ENCODE measurements at regions not wholly inside any gene's neighbourhood (a gene's known extent, or its start where the extent isn't known, plus 50 kb on each side); places are given as distances from the start of the nearest gene placed in this dataset.

DNA sequence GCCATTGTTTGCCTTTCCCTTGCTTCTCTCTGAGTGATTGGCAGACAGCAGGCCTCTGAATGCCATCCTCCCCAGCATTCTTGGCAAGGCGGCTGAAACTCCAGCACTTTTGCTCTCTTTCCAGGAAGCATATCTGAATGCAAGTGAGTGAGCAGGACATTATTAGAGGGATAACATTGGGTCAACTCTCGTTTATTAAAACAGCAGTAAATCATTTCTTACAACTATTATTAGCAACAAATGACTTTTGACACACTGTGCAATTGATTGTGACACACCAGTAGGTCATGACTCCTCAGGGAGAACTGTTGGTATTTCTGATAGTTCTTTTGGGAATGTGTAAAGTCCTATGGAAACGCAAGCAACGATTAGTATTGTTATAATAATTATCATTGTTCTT, 103.8 kb downstream of the EFNB1 start:
- DNase-seq, result no peak
- Histone ChIP-seq H3K27me3 (replicated peaks; ENCODE audit: control insufficient read depth, insufficient read depth, low read length, poor library complexity, severe bottlenecking) (no peaks in the 10 kb centered on the region), H3K36me3 (ENCODE audit: control insufficient read depth, insufficient read depth, low read length) (no peaks in the 10 kb centered on the region), H3K4me1 (ENCODE audit: control insufficient read depth, insufficient read depth, low read length, poor library complexity, severe bottlenecking) (no peaks in the 10 kb centered on the region), H3K27ac (ENCODE audit: insufficient read depth, low read length, poor library complexity, severe bottlenecking) (no peak overlapping the region), H3K9me3 (ENCODE audit: control insufficient read depth, low read length) (no peaks in the 10 kb centered on the region), H3K4me3 (ENCODE audit: insufficient read depth, low read depth, low read length, poor library complexity, severe bottlenecking) (no peak overlapping the region)

DNA sequence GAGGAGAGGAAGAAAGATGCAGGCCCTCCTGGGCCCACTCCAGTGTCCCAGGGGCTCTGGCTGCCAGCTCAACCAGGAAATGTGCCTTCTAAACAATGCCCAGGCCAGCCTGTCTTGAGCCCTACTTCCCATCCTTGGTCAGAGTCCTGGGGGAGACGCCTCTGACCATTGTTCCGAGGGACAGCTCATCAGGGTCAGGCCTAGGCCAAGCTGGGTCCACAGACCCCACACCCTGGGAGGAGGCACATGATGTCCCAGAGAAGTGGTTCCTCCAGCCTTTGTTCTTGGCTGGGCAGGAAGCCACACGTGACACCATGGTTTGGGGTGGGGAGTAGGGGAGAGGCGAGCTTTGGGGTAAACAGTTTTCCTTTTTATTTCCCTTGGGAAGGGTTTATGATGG, 102.5 kb downstream of the EFNB1 start:
- no peak overlapping the region for H3K27ac ChIP-seq (ENCODE audit: insufficient read depth, low read length, poor library complexity, severe bottlenecking)
- no peak for DNase-seq
- H3K36me3 ChIP-seq (ENCODE audit: control insufficient read depth, insufficient read depth, low read length), result no peaks in the 10 kb centered on the region
- H3K4me1 ChIP-seq (ENCODE audit: control insufficient read depth, insufficient read depth, low read length, poor library complexity, severe bottlenecking), result no peaks in the 10 kb centered on the region
- no peaks in the 10 kb centered on the region for H3K9me3 ChIP-seq (ENCODE audit: control insufficient read depth, low read length)
- no peak overlapping the region for H3K4me3 ChIP-seq (ENCODE audit: insufficient read depth, low read depth, low read length, poor library complexity, severe bottlenecking)
- H3K27me3 ChIP-seq (replicated peaks; ENCODE audit: control insufficient read depth, insufficient read depth, low read length, poor library complexity, severe bottlenecking), result no peaks in the 10 kb centered on the region

DNA sequence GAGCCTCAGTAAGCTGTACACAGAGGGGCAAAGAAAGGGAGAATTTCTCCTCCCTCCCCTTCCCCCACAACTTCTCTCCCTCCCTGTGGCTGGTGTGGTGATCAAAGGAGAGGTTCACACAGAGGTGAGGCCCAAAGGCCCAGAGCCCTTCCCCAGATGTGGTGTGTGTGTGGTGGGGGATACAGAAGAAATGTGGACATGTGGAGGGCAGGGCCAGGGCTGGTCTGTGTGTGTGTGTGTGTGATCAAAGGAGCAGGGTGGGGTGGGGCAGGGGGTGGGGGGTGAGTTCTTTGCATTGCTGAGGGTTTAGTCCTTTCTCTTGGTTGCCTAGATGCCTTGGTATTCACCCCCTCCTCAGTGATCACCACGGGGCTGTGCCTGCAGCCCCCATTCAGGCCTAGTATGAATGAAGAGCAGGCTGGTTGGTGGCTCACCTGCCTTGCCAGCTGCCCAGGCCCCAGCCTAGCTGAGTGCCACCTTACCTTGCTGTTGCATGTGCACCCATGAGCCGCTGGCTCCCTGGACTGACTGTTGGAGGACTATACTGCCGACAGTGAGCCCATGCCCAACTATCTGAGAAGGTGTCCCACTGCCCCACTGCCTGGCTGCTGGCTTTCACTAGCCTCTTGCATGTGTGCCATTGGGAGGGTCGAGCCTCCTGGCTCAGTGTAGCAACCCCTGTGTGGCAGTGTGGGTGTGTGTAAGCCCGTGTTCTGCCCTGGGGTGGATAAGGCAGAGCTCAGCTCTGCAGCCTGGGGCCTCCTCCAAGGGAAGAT, 101.9 kb downstream of the EFNB1 start:
- no peaks in the 10 kb centered on the region for H3K9me3 ChIP-seq (ENCODE audit: control insufficient read depth, low read length)
- H3K27me3 ChIP-seq (replicated peaks; ENCODE audit: control insufficient read depth, insufficient read depth, low read length, poor library complexity, severe bottlenecking), result no peaks in the 10 kb centered on the region
- DNase-seq, result no peak
- H3K36me3 ChIP-seq (ENCODE audit: control insufficient read depth, insufficient read depth, low read length), result no peaks in the 10 kb centered on the region
- H3K27ac ChIP-seq (ENCODE audit: insufficient read depth, low read length, poor library complexity, severe bottlenecking), result no peak overlapping the region
- no peak overlapping the region for H3K4me3 ChIP-seq (ENCODE audit: insufficient read depth, low read depth, low read length, poor library complexity, severe bottlenecking)
- no peaks in the 10 kb centered on the region for H3K4me1 ChIP-seq (ENCODE audit: control insufficient read depth, insufficient read depth, low read length, poor library complexity, severe bottlenecking)

DNA sequence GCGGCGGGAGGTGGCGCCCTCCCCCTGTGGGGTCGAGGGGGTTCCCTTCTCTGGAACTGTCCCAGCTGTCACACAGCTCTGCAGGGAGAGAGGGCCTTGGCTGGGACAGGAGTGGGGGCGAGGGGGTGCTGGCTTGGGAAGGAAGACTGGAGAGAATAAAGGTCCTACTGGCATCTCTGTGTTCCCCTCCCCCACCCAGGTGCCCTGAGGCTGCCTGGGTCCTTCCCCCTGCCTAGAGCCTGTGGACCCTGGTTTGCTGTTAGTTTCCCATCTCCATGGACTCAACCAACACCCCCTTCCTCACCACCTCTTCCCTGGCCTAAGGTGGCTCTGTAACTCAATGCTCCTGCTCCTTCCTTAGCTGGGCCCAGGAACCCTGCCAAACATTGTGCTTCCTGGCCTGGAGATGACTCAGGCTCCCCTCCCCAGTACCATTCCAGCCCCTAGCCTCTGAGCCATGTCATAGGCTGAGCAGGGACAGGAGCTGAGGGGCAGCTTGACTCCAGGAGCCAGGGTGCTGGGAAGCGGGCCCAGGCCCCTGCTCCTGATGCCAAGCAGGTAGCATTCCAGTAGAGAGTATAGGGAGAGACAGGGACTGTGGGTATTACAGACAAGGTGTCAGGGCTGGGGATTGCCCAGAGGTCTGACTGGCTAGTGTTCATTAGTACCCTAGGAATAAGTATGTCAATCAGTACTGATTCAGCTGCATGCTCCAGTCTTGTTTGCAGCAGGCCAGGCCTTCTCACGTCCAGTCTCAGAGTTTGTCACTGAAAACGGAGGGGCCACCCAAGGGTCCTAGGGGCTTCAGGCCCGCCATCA, 100.7 kb downstream of the EFNB1 start:
- no peaks in the 10 kb centered on the region for H3K36me3 ChIP-seq (ENCODE audit: control insufficient read depth, insufficient read depth, low read length)
- H3K27ac ChIP-seq (ENCODE audit: insufficient read depth, low read length, poor library complexity, severe bottlenecking), result no peak overlapping the region
- no peak for DNase-seq
- no peaks in the 10 kb centered on the region for H3K4me1 ChIP-seq (ENCODE audit: control insufficient read depth, insufficient read depth, low read length, poor library complexity, severe bottlenecking)
- H3K27me3 ChIP-seq (replicated peaks; ENCODE audit: control insufficient read depth, insufficient read depth, low read length, poor library complexity, severe bottlenecking), result no peaks in the 10 kb centered on the region
- no peaks in the 10 kb centered on the region for H3K9me3 ChIP-seq (ENCODE audit: control insufficient read depth, low read length)
- no peak overlapping the region for H3K4me3 ChIP-seq (ENCODE audit: insufficient read depth, low read depth, low read length, poor library complexity, severe bottlenecking)

DNA sequence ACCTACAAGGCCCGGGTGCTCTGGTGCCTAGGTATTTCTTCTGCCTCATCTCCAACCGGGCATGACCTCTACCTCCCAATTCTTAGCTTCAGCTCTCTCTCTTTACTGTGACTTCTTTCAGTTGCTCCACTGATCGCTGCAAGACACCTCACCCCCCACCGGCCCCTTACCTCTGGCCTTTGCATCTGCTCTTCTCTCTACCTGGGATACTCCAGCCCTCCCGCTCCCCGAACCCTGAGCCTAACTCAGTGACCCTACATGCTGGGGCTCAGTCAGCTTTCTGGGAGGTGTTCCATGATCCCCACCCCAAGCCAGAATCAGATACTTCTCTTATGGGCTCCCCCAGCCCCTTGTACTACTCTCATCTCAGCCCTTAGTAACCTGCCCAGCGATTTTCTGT, 99.6 kb downstream of the EFNB1 start:
- H3K27me3 ChIP-seq (replicated peaks; ENCODE audit: control insufficient read depth, insufficient read depth, low read length, poor library complexity, severe bottlenecking), result no peaks in the 10 kb centered on the region

DNA sequence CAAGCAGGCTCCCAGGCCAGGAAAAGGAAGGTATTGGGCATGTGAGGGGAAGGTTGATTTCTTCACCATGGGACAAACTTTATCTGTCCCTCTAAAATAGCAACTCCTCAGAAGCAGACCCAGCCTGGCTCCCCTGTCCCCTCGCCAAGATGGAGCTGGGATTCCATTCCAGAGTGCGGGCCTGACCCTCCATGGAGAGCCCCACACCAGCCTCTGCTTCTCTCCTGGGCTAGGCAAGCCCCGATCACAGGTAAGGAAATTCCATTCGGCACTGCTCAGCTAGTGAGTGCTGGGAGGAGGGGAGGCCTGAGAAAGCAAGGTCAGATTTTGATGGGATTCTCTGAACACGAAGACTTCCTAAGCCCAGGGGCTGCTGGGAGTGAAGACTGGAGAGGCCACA, 98.4 kb downstream of the EFNB1 start:
- no peaks in the 10 kb centered on the region for H3K4me1 ChIP-seq (ENCODE audit: control insufficient read depth, insufficient read depth, low read length, poor library complexity, severe bottlenecking)
- no peaks in the 10 kb centered on the region for H3K36me3 ChIP-seq (ENCODE audit: control insufficient read depth, insufficient read depth, low read length)
- no peak overlapping the region for H3K4me3 ChIP-seq (ENCODE audit: insufficient read depth, low read depth, low read length, poor library complexity, severe bottlenecking)
- no peak overlapping the region for H3K27ac ChIP-seq (ENCODE audit: insufficient read depth, low read length, poor library complexity, severe bottlenecking)
- H3K27me3 ChIP-seq (replicated peaks; ENCODE audit: control insufficient read depth, insufficient read depth, low read length, poor library complexity, severe bottlenecking), result no peaks in the 10 kb centered on the region
- H3K9me3 ChIP-seq (ENCODE audit: control insufficient read depth, low read length), result no peaks in the 10 kb centered on the region
- no peak for DNase-seq

More for the DNA sequence above, 99.6 kb downstream of the EFNB1 start:
- Histone ChIP-seq H3K27ac (ENCODE audit: insufficient read depth, low read length, poor library complexity, severe bottlenecking) (no peak overlapping the region), H3K4me3 (ENCODE audit: insufficient read depth, low read depth, low read length, poor library complexity, severe bottlenecking) (no peak overlapping the region), H3K9me3 (ENCODE audit: control insufficient read depth, low read length) (no peaks in the 10 kb centered on the region), H3K4me1 (ENCODE audit: control insufficient read depth, insufficient read depth, low read length, poor library complexity, severe bottlenecking) (no peaks in the 10 kb centered on the region), H3K36me3 (ENCODE audit: control insufficient read depth, insufficient read depth, low read length) (no peaks in the 10 kb centered on the region)
- DNase-seq, result no peak

DNA sequence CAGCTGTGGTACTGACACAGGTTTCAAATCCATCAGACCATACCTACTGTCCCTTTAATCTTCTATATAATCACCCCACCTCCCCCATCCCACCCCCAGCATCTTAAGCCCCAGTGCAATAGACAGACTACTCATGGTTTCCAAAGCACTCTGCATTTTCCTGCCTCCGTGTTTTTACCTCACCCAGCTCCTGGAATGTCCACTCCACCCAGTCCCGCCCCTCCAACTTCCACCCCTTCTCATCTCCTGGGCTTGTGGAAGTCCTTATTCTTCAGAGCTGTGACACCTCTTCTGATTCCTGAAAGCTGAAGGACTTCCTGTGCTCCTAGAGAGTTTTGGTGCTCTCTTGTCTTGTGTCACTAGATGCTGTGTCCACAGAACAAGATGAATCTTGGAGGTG, 94.3 kb downstream of the EFNB1 start:
- no peaks in the 10 kb centered on the region for H3K9me3 ChIP-seq (ENCODE audit: control insufficient read depth, low read length)
- H3K36me3 ChIP-seq (ENCODE audit: control insufficient read depth, insufficient read depth, low read length), result no peaks in the 10 kb centered on the region
- H3K27me3 ChIP-seq (replicated peaks; ENCODE audit: control insufficient read depth, insufficient read depth, low read length, poor library complexity, severe bottlenecking), result no peaks in the 10 kb centered on the region
- H3K4me1 ChIP-seq (ENCODE audit: control insufficient read depth, insufficient read depth, low read length, poor library complexity, severe bottlenecking), result no peaks in the 10 kb centered on the region
- H3K27ac ChIP-seq (ENCODE audit: insufficient read depth, low read length, poor library complexity, severe bottlenecking), result no peak overlapping the region
- DNase-seq, result no peak
- no peak overlapping the region for H3K4me3 ChIP-seq (ENCODE audit: insufficient read depth, low read depth, low read length, poor library complexity, severe bottlenecking)

DNA sequence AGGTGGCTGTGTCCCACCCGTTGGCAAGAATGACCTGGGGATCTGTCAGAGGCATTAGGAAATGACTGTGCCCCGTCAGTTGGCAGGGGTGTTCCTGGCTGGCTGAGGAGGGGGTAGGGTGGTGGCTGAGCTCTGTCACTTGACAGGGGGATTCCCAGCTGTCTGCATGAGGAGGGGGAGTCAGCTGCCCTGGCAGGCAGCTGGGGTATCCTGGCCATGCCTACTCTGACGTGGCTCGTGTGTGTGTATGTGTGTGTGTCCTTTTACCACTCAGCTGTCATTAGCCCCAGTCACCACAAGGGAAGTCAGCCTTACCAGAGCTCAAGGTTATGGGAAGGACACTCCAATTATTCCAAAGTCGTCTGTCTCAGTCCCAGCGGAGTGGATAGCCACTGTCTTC, 93.2 kb downstream of the EFNB1 start:
- Histone ChIP-seq H3K4me3 (ENCODE audit: insufficient read depth, low read depth, low read length, poor library complexity, severe bottlenecking) (no peak overlapping the region), H3K27ac (ENCODE audit: insufficient read depth, low read length, poor library complexity, severe bottlenecking) (no peak overlapping the region), H3K9me3 (ENCODE audit: control insufficient read depth, low read length) (no peaks in the 10 kb centered on the region), H3K27me3 (replicated peaks; ENCODE audit: control insufficient read depth, insufficient read depth, low read length, poor library complexity, severe bottlenecking) (no peaks in the 10 kb centered on the region), H3K4me1 (ENCODE audit: control insufficient read depth, insufficient read depth, low read length, poor library complexity, severe bottlenecking) (no peaks in the 10 kb centered on the region), H3K36me3 (ENCODE audit: control insufficient read depth, insufficient read depth, low read length) (no peaks in the 10 kb centered on the region)
- no peak for DNase-seq

DNA sequence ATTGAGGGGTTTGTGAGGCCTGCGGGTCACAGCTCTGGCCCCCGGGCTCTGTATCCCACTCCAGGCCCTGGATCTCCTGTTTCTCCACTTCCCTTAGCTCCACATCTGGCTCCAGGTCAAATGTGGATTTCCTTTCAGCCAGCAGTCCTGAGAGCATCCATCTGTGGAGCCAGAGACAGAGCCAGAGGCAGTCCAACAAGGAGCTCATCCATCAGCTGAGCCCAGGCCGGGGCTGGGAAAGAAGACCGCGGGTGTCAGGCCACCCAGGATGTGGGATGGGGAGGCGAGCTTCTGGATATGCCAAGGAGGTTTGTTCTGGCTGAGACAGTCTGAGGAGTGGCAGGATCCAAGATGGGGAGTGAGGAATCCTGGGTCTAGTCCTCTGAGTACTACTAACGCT, 91.7 kb downstream of the EFNB1 start:
- no peak for DNase-seq
- no peaks in the 10 kb centered on the region for H3K9me3 ChIP-seq (ENCODE audit: control insufficient read depth, low read length)
- H3K36me3 ChIP-seq (ENCODE audit: control insufficient read depth, insufficient read depth, low read length), result no peaks in the 10 kb centered on the region
- no peak overlapping the region for H3K27ac ChIP-seq (ENCODE audit: insufficient read depth, low read length, poor library complexity, severe bottlenecking)
- no peaks in the 10 kb centered on the region for H3K27me3 ChIP-seq (replicated peaks; ENCODE audit: control insufficient read depth, insufficient read depth, low read length, poor library complexity, severe bottlenecking)
- H3K4me1 ChIP-seq (ENCODE audit: control insufficient read depth, insufficient read depth, low read length, poor library complexity, severe bottlenecking), result no peaks in the 10 kb centered on the region
- H3K4me3 ChIP-seq (ENCODE audit: insufficient read depth, low read depth, low read length, poor library complexity, severe bottlenecking), result no peak overlapping the region

DNA sequence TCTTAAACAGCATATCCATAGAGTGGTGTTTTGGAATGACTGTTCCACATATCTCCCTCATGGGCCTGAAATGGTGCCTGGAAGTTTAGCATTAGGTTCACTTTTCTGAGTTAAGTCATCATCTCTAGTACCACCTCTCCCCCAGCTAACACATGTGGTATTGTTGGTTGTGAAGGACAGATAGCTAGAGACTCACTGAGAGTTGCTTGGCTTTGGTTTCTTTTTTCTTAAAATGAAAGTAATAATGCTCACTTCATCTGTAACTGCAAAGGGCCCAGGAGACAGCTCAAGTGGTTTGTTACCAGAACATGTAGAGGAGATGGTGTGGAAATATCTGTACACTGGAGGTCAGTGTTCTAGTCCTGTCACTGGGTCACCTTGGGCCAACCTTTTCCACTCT, 90.9 kb downstream of the EFNB1 start:
- Histone ChIP-seq H3K27me3 (replicated peaks; ENCODE audit: control insufficient read depth, insufficient read depth, low read length, poor library complexity, severe bottlenecking) (no peaks in the 10 kb centered on the region), H3K27ac (ENCODE audit: insufficient read depth, low read length, poor library complexity, severe bottlenecking) (no peak overlapping the region), H3K36me3 (ENCODE audit: control insufficient read depth, insufficient read depth, low read length) (no peaks in the 10 kb centered on the region), H3K4me1 (ENCODE audit: control insufficient read depth, insufficient read depth, low read length, poor library complexity, severe bottlenecking) (no peaks in the 10 kb centered on the region), H3K4me3 (ENCODE audit: insufficient read depth, low read depth, low read length, poor library complexity, severe bottlenecking) (no peak overlapping the region), H3K9me3 (ENCODE audit: control insufficient read depth, low read length) (no peaks in the 10 kb centered on the region)
- no peak for DNase-seq
